ENCODE measurements at regions not wholly inside any gene's neighbourhood (a gene's known extent, or its start where the extent isn't known, plus 50 kb on each side); places are given as distances from the start of the nearest gene placed in this dataset.
"Not testable (repeated sequence)": the region's sequence is repeated elsewhere in the genome, so short reads cannot be mapped to it uniquely, and the experiment has no call there.

GRCh38 chr16:26386096-26386495 is 680.6 kb upstream of the C16orf82 start:
- DNase-seq (ENCODE audit: low read depth, low spot score) = no peak

- DNase-seq (ENCODE audit: low read depth, low spot score) = no peak
Observed at GRCh38 chr16:26391833-26392232, 674.9 kb upstream of the C16orf82 start.

GRCh38 chr16:26394409-26394808 is 672.3 kb upstream of the C16orf82 start:
- DNase-seq (ENCODE audit: low read depth, low spot score) = no peak

- DNase-seq (ENCODE audit: low read depth, low spot score) = no peak
Observed at GRCh38 chr16:26395700-26396099, 671.0 kb upstream of the C16orf82 start.

GRCh38 chr16:26396511-26397235 is 670.1 kb upstream of the C16orf82 start:
- DNase-seq (ENCODE audit: low read depth, low spot score) = no peak

GRCh38 chr16:26413780-26414179 is 652.9 kb upstream of the C16orf82 start:
- no peak for DNase-seq (ENCODE audit: low read depth, low spot score)

- not testable (repeated sequence) for DNase-seq (ENCODE audit: low read depth, low spot score)
Observed at GRCh38 chr16:26419458-26419857, 647.3 kb upstream of the C16orf82 start.

- no peak for DNase-seq (ENCODE audit: low read depth, low spot score)
Observed at GRCh38 chr16:26430618-26431017, 636.1 kb upstream of the C16orf82 start.

- DNase-seq (ENCODE audit: low read depth, low spot score) = no peak
Observed at GRCh38 chr16:26433807-26434206, 632.9 kb upstream of the C16orf82 start.

- DNase-seq (ENCODE audit: low read depth, low spot score) = no peak
Observed at GRCh38 chr16:26441178-26441577, 625.5 kb upstream of the C16orf82 start.

- no peak for DNase-seq (ENCODE audit: low read depth, low spot score)
Observed at GRCh38 chr16:26442321-26442720, 624.4 kb upstream of the C16orf82 start.

- no peak for DNase-seq (ENCODE audit: low read depth, low spot score)
Observed at GRCh38 chr16:26447570-26447969, 619.2 kb upstream of the C16orf82 start.

- no peak for DNase-seq (ENCODE audit: low read depth, low spot score)
Observed at GRCh38 chr16:26453215-26453614, 613.5 kb upstream of the C16orf82 start.

- no peak for DNase-seq (ENCODE audit: low read depth, low spot score)
Observed at GRCh38 chr16:26454102-26454501, 612.6 kb upstream of the C16orf82 start.

- DNase-seq (ENCODE audit: low read depth, low spot score) = no peak
Observed at GRCh38 chr16:26456074-26456473, 610.7 kb upstream of the C16orf82 start.

GRCh38 chr16:26457095-26457494 is 609.6 kb upstream of the C16orf82 start:
- DNase-seq (ENCODE audit: low read depth, low spot score) = no peak

GRCh38 chr16:26457882-26458281 is 608.8 kb upstream of the C16orf82 start:
- DNase-seq (ENCODE audit: low read depth, low spot score) = no peak

GRCh38 chr16:26464576-26465266 is 602.0 kb upstream of the C16orf82 start:
- DNase-seq (ENCODE audit: low read depth, low spot score) = no peak

GRCh38 chr16:26474405-26474804 is 592.3 kb upstream of the C16orf82 start:
- not testable (repeated sequence) for DNase-seq (ENCODE audit: low read depth, low spot score)

- no peak for DNase-seq (ENCODE audit: low read depth, low spot score)
Observed at GRCh38 chr16:26475596-26475995, 591.1 kb upstream of the C16orf82 start.

GRCh38 chr16:26491101-26491670 is 575.5 kb upstream of the C16orf82 start:
- no peak for DNase-seq (ENCODE audit: low read depth, low spot score)

- no peak for DNase-seq (ENCODE audit: low read depth, low spot score)
Observed at GRCh38 chr16:26491962-26492361, 574.8 kb upstream of the C16orf82 start.

GRCh38 chr16:26493751-26494150 is 573.0 kb upstream of the C16orf82 start:
- no peak for DNase-seq (ENCODE audit: low read depth, low spot score)
